Fibroblast of pulmonary artery (primary cell): ENCODE measurements at regions not wholly inside any gene's neighbourhood (a gene's known extent, or its start where the extent isn't known, plus 50 kb on each side); places are given as distances from the start of the nearest gene placed in this dataset.

Experiments
- DNase-seq: peaks from one replicate; pipeline ENCODE4 v3.0.0-alpha.2; 2010; ENCODE audit warnings: low read depth
- H3K4me3 ChIP-seq: replicated peaks from 2 replicates; pipeline ENCODE4 v1.5.1; 2011; ENCODE audit warnings: low read depth, mild to moderate bottlenecking, control low read depth, low read length, moderate library complexity
- TF ChIP-seq, protein P1 (sequence below): IDR thresholded peaks from 2 replicates; pipeline ENCODE4 v1.5.1; 2011; ENCODE audit warnings: mild to moderate bottlenecking, control low read depth, low read length, inconsistent platforms; ENCODE audit errors: missing control alignments

DNA sequence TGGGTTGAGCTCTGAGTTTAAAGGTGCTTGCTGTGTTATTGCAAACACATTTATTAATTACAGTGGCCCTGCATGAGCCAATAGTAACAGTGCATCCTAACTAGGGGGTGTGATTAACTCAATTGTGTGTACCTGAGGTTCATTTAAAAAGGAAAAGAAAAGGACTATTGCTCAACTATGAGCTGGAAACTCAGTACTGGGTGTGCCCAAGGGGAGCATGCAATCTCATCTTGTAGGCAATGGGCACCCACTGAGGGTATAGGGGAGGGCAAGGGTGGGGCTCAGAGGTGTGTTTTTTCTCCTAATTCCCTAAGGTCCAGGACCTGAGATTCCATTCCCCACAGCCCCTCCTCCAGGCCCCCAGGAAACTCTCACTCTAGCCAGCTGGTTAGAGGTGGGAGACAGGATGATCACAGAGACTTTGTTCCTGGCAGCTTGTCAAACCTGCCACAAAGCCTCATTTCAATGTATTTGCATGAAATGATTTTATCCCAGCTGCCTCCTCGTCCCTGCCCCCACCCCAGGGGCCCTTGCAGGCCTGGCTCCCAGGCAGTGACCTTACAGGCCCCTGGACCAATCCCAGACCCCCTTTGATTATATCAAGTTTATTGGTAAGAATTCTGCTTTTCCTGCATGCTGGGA is 220.7 kb downstream of the TBC1D2B start:
- TF ChIP-seq, protein P1, sequence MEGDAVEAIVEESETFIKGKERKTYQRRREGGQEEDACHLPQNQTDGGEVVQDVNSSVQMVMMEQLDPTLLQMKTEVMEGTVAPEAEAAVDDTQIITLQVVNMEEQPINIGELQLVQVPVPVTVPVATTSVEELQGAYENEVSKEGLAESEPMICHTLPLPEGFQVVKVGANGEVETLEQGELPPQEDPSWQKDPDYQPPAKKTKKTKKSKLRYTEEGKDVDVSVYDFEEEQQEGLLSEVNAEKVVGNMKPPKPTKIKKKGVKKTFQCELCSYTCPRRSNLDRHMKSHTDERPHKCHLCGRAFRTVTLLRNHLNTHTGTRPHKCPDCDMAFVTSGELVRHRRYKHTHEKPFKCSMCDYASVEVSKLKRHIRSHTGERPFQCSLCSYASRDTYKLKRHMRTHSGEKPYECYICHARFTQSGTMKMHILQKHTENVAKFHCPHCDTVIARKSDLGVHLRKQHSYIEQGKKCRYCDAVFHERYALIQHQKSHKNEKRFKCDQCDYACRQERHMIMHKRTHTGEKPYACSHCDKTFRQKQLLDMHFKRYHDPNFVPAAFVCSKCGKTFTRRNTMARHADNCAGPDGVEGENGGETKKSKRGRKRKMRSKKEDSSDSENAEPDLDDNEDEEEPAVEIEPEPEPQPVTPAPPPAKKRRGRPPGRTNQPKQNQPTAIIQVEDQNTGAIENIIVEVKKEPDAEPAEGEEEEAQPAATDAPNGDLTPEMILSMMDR = no peak
- H3K4me3 ChIP-seq = no peak overlapping the region
- DNase-seq = no peak

DNA sequence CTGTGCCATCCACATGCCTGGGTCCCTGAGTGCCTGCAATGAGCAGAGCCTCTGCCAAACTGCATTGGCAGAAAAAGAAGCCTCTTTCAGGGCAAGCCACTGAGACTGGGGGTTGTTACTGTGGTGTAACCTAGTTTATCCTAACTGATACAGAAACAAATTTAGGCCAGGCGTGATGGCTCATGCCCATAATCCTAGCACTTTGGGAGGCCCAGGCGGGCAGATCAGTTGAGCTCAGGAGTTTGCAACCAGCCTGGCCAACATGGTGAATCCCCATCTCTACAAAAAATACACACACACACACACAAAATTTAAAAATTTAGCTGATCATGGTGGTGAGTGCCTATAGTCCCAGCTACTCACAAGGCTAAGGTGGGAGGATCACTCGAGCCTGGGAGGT is 221.6 kb downstream of the TBC1D2B start:
- no peak overlapping the region for H3K4me3 ChIP-seq
- TF ChIP-seq, protein P1 = no peak
- DNase-seq = no peak

DNA sequence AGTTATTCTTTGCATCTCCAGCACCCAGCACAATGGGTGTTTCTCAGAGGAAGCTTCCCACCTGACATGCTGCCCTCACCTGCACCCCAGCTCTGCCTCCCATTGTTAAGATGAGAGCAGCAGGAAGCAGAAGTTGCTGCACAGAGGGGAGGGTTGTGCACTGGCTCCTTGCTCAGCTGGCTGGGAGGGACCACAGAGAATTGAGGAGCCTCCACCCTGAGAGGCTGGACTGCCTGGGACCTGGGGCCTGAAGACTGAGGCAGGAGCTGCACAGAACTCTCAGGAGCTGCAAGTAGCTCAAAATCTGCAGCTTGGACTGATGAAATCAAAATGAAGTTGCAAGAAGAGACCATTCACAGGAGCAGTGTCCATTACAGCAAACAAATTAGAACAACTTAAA is 222.3 kb upstream of the LINGO1 start:
- no peak for DNase-seq
- H3K4me3 ChIP-seq = no peak overlapping the region
- TF ChIP-seq, protein P1 = no peak

DNA sequence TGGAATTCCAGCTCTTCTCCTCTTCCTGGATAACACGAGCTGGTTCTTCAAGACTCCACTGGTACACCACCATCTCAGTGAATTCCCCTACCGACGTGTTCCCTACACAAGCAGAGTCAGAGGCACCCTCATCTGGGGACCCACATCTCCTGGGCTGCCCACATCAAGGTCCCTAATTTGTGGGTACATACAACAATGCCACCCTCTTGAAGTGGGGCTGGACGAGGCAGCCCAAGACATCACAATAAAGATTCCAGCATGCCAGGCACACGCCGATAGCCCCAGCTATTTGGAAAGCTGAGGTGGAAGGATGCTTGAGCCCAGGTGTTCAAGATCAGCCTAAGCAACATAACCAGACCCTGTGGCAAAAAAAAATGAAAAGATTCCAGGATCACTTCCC is 221.2 kb upstream of the LINGO1 start:
- H3K4me3 ChIP-seq = no peak overlapping the region
- DNase-seq = no peak
- TF ChIP-seq, protein P1 = no peak

DNA sequence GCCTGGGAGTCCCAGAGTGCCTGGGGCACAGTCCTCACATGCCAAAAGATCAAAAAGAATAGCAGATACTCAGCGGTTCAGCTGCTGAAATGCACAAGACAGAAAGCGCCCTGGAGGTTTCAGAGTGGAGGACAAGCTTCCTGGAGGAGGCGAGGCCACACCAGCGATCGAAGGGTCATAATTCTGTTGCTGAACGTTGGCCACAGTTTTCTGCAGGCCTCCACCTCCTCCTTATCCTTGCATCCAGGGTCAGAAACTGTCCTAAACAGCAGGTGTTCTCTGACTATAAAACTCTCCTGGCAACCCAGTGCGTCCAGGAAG is 220.3 kb upstream of the LINGO1 start:
- TF ChIP-seq, protein P1 = no peak
- DNase-seq = no peak
- H3K4me3 ChIP-seq = no peak overlapping the region

DNA sequence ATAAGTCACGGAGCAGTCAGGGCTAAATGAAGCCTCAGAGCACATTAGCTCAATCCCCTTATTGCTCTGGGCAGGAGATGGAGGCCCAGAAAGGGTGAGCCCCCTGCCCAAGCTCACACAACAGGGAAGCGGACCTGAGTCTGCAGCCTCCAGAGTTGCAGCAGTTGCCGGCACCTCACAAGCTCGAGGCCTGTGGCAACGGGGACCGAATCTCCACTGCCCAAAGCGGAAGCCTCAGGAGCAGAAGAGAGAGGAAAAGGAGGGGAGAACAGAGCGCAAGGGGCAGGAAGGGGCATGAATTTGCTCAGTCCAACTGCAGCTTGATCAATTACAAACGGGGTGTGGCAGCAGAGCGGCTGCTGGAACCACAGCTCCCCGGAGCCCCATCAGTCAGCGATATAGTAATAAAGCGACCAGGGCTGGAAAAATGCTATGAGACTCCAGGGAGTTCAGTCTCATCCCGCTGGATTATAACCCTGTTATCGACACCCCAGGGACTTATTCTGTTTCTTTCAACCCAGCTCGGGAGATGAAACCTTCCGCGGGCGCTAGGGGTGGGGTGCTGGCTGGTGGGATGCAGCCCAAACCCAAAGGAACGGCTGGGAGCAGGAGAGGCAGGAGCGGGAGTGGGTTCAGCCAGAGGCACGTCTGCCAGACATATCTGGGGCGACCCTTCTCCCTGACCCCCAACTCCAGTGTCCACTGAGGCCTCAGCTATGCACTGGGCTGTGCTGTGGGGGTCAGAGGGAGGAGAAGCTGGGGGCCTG is 219.7 kb upstream of the LINGO1 start:
- no peak for DNase-seq
- no peak overlapping the region for H3K4me3 ChIP-seq

More for the DNA sequence above, 219.7 kb upstream of the LINGO1 start:
- TF ChIP-seq, protein P1 = no peak
